PC-3 (cell line): ENCODE measurements at regions not wholly inside any gene's neighbourhood (a gene's known extent, or its start where the extent isn't known, plus 50 kb on each side); places are given as distances from the start of the nearest gene placed in this dataset.

ENCODE experiments used
- CTCF ChIP-seq: fragments of 300-600 bp; sonication (generic); conservative IDR thresholded peaks from 2 replicates; pipeline ENCODE4 v1.5.1; 2017; ENCODE audit warnings: antibody characterized with exemption, low read depth, mild to moderate bottlenecking, low read length
- EZH2 ChIP-seq: fragments of 300-600 bp; sonication (generic); IDR thresholded peaks from one replicate; pipeline ENCODE4 v1.6.1; 2017; ENCODE audit warnings: antibody characterized with exemption, mild to moderate bottlenecking, low read length; ENCODE audit not compliant: unreplicated experiment
- EZH2phosphoT487 ChIP-seq: fragments of 300-600 bp; sonication (generic); IDR thresholded peaks from 2 replicates; pipeline ENCODE4 v1.6.1; 2018; ENCODE audit warnings: mild to moderate bottlenecking, antibody characterized with exemption, low read length, borderline replicate concordance

GRCh38 chr9:88652876-88653275, 117.9 kb downstream of the NXNL2 start:
- no peak for TF ChIP-seq CTCF
- no peak for TF ChIP-seq EZH2
- TF ChIP-seq EZH2phosphoT487 = no peak
